ENCODE measurements at regions not wholly inside any gene's neighbourhood (a gene's known extent, or its start where the extent isn't known, plus 50 kb on each side); places are given as distances from the start of the nearest gene placed in this dataset.

GRCh38 chr7:156180451-156181229 lies 368.4 kb upstream of the SHH start:
- Histone ChIP-seq H3K4me3 (no peak overlapping the region), H4K20me1 (no peaks in the 10 kb centered on the region), H3K4me1 (peaks cover 0 to 27% (median 10%) of the 10 kb centered on the region in 10 experiments; a peak in 13 of 20 replicates), H3K27me3 (no peaks in the 10 kb centered on the region), H3K27ac (no peak overlapping the region), H3K9me3 (replicated peaks in 1 of 11) (peaks cover 3 to 12% (median 9%) of the 10 kb centered on the region in 11 experiments; a peak in 19 of 22 replicates), H3K9ac (no peak overlapping the region), H3K4me2 (no peak overlapping the region), H3K36me3 (no peaks in the 10 kb centered on the region)
- TF ChIP-seq Cebpa-rat (IDR thresholded peaks at IDR 0.05) = no peak

GRCh38 chr7:156179872-156180390 lies 367.7 kb upstream of the SHH start:
- H3K27me3 ChIP-seq = no peaks in the 10 kb centered on the region
- TF ChIP-seq Cebpa-rat (IDR thresholded peaks at IDR 0.05) = no peak

GRCh38 chr7:156178857-156179256 lies 366.6 kb upstream of the SHH start:
- H3K9me3 ChIP-seq (replicated peaks in 1 of 11) = no peaks in the 10 kb centered on the region
- H3K4me2 ChIP-seq = peak overlapping the region in 7 of 11 experiments; percentile 15 to 76 (median 44); a peak in 11 of 22 replicates
- H3K9ac ChIP-seq = peak overlapping the region in 1 of 11 experiments; percentile 7; a peak in 2 of 22 replicates
- H3K27me3 ChIP-seq = no peaks in the 10 kb centered on the region
- H3K4me3 ChIP-seq = no peak overlapping the region
- no peaks in the 10 kb centered on the region for H3K36me3 ChIP-seq
- H3K4me1 ChIP-seq = peaks cover 0 to 27% (median 10%) of the 10 kb centered on the region in 10 experiments; a peak in 13 of 20 replicates
- no peaks in the 10 kb centered on the region for H4K20me1 ChIP-seq
- H3K27ac ChIP-seq = no peak overlapping the region
- TF ChIP-seq Cebpa-rat (IDR thresholded peaks at IDR 0.05) = no peak

More at GRCh38 chr7:156179872-156180390, 367.7 kb upstream of the SHH start:
- Histone ChIP-seq H3K27ac (no peak overlapping the region), H3K36me3 (no peaks in the 10 kb centered on the region), H3K9me3 (replicated peaks in 1 of 11) (peaks cover 0 to 5% (median 2%) of the 10 kb centered on the region in 11 experiments; a peak in 10 of 22 replicates), H3K4me1 (peaks cover 0 to 27% (median 10%) of the 10 kb centered on the region in 10 experiments; a peak in 13 of 20 replicates), H3K4me2 (no peak overlapping the region), H3K9ac (no peak overlapping the region), H4K20me1 (no peaks in the 10 kb centered on the region), H3K4me3 (no peak overlapping the region)

GRCh38 chr7:156178214-156178613 lies 366.0 kb upstream of the SHH start:
- no peaks in the 10 kb centered on the region for H3K9me3 ChIP-seq (replicated peaks in 1 of 11)
- no peak for TF ChIP-seq Cebpa-rat (IDR thresholded peaks at IDR 0.05)
- no peak overlapping the region for H3K4me3 ChIP-seq
- H3K27me3 ChIP-seq = no peaks in the 10 kb centered on the region
- no peaks in the 10 kb centered on the region for H4K20me1 ChIP-seq
- H3K4me1 ChIP-seq = peaks cover 0 to 27% (median 10%) of the 10 kb centered on the region in 10 experiments; a peak in 13 of 20 replicates
- H3K36me3 ChIP-seq = no peaks in the 10 kb centered on the region
- no peak overlapping the region for H3K9ac ChIP-seq
- H3K27ac ChIP-seq = no peak overlapping the region
- peak overlapping the region in 9 of 11 experiments; percentile 7 to 76 (median 40); a peak in 16 of 22 replicates for H3K4me2 ChIP-seq

- Histone ChIP-seq H3K9ac (no peak overlapping the region), H3K36me3 (no peaks in the 10 kb centered on the region)
Observed at GRCh38 chr7:156177422-156178055, 365.3 kb upstream of the SHH start.

GRCh38 chr7:156176039-156176438 lies 363.8 kb upstream of the SHH start:
- Histone ChIP-seq H3K4me2 (no peak overlapping the region), H3K27me3 (no peaks in the 10 kb centered on the region), H3K27ac (no peak overlapping the region), H3K9me3 (replicated peaks in 1 of 11) (no peaks in the 10 kb centered on the region), H3K4me3 (no peak overlapping the region), H4K20me1 (no peaks in the 10 kb centered on the region), H3K36me3 (no peaks in the 10 kb centered on the region), H3K4me1 (peaks cover 0 to 27% (median 10%) of the 10 kb centered on the region in 10 experiments; a peak in 13 of 20 replicates), H3K9ac (no peak overlapping the region)
- no peak for TF ChIP-seq Cebpa-rat (IDR thresholded peaks at IDR 0.05)

More at GRCh38 chr7:156177422-156178055, 365.3 kb upstream of the SHH start:
- peaks cover 0 to 27% (median 10%) of the 10 kb centered on the region in 10 experiments; a peak in 13 of 20 replicates for H3K4me1 ChIP-seq
- peak overlapping the region in 3 of 11 experiments; percentile 55 to 76 (median 61); a peak in 3 of 22 replicates for H3K4me2 ChIP-seq
- no peak overlapping the region for H3K4me3 ChIP-seq
- H3K9me3 ChIP-seq (replicated peaks in 1 of 11) = no peaks in the 10 kb centered on the region
- H3K27ac ChIP-seq = no peak overlapping the region
- H3K27me3 ChIP-seq = no peaks in the 10 kb centered on the region
- H4K20me1 ChIP-seq = no peaks in the 10 kb centered on the region
- TF ChIP-seq Cebpa-rat (IDR thresholded peaks at IDR 0.05) = no peak

- no peaks in the 10 kb centered on the region for H3K27me3 ChIP-seq
- H3K4me1 ChIP-seq = peaks cover 0 to 27% (median 10%) of the 10 kb centered on the region in 10 experiments; a peak in 13 of 20 replicates
- H3K36me3 ChIP-seq = no peaks in the 10 kb centered on the region
- no peak overlapping the region for H3K9ac ChIP-seq
- H3K27ac ChIP-seq = no peak overlapping the region
- H3K4me3 ChIP-seq = no peak overlapping the region
- H4K20me1 ChIP-seq = no peaks in the 10 kb centered on the region
- no peak for TF ChIP-seq Cebpa-rat (IDR thresholded peaks at IDR 0.05)
- H3K4me2 ChIP-seq = no peak overlapping the region
- no peaks in the 10 kb centered on the region for H3K9me3 ChIP-seq (replicated peaks in 1 of 11)
Observed at GRCh38 chr7:156175003-156175402, 362.7 kb upstream of the SHH start.

GRCh38 chr7:156174428-156174827 lies 362.2 kb upstream of the SHH start:
- no peak overlapping the region for H3K4me3 ChIP-seq
- no peaks in the 10 kb centered on the region for H3K27me3 ChIP-seq
- H3K9ac ChIP-seq = no peak overlapping the region
- H4K20me1 ChIP-seq = no peaks in the 10 kb centered on the region
- H3K27ac ChIP-seq = no peak overlapping the region
- no peak for TF ChIP-seq Cebpa-rat (IDR thresholded peaks at IDR 0.05)
- H3K4me1 ChIP-seq = peaks cover 0 to 26% (median 10%) of the 10 kb centered on the region in 10 experiments; a peak in 13 of 20 replicates
- H3K36me3 ChIP-seq = no peaks in the 10 kb centered on the region
- H3K4me2 ChIP-seq = no peak overlapping the region
- H3K9me3 ChIP-seq (replicated peaks in 1 of 11) = no peaks in the 10 kb centered on the region

GRCh38 chr7:156173748-156174353 lies 361.6 kb upstream of the SHH start:
- H3K27ac ChIP-seq = no peak overlapping the region
- no peaks in the 10 kb centered on the region for H3K27me3 ChIP-seq
- H3K9ac ChIP-seq = no peak overlapping the region
- H3K4me2 ChIP-seq = no peak overlapping the region
- TF ChIP-seq Cebpa-rat (IDR thresholded peaks at IDR 0.05) = no peak
- H3K36me3 ChIP-seq = no peaks in the 10 kb centered on the region
- H3K4me1 ChIP-seq = peaks cover 0 to 20% (median 9%) of the 10 kb centered on the region in 10 experiments; a peak in 13 of 20 replicates
- no peak overlapping the region for H3K4me3 ChIP-seq
- no peaks in the 10 kb centered on the region for H3K9me3 ChIP-seq (replicated peaks in 1 of 11)
- H4K20me1 ChIP-seq = no peaks in the 10 kb centered on the region

Measured in BLaER1 treated with 17β-estradiol and CSF1 and Interleukin-3, amounts not matched to agents 10 nM and 100 nM (cell line).